ENCODE measurements at regions not wholly inside any gene's neighbourhood (a gene's known extent, or its start where the extent isn't known, plus 50 kb on each side); places are given as distances from the start of the nearest gene placed in this dataset.

DNA sequence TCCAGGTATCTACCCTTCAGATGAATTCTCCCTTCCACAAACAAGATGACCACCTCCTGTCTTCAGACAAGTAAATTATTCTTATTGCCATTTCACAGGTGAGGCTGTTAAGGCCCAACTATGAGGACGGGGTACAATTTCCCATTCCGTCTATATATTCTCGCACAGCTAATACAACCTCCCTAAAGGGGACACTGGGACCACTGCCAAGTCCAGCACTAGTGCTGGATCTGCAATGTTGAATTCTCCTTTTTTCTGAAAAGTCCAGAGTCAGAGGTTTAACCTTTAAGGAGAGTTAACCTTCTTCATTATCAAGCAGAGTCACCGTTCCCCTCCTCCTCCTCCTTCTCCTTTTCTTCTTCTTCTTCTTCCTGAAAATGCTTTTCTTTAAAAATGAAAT lies 130.4 kb upstream of the PARP11 start:
- Histone ChIP-seq H3K36me3 (ENCODE audit: control insufficient read depth in 2 of 2, insufficient read depth in 1 of 2, low read length in 2 of 2) (no peaks in the 10 kb centered on the region), H3K9me3 (ENCODE audit: control insufficient read depth, insufficient read depth, low read depth, low read length) (no peaks in the 10 kb centered on the region), H3K4me3 (ENCODE audit: low read depth, low read length) (no peak overlapping the region), H3K4me1 (ENCODE audit: control insufficient read depth, insufficient read depth, low read length) (no peaks in the 10 kb centered on the region), H3K27ac (ENCODE audit: extremely low read depth, low read depth, low read length) (no peak overlapping the region)
- ChIA-PET CTCF (interaction anchor here (1.3 to 1.8 kb wide), 3 partner anchors 10 to 273 kb away, joined by 5 read pairs; no protein-coding TSS in a partner anchor), POLR2A (no interaction called here)
- TF ChIP-seq ZNF426 (tag by site-specific recombination; IDR thresholded peaks at IDR 0.05) (no peak), ZBTB7A (tag by site-specific recombination; IDR thresholded peaks at IDR 0.05; ENCODE audit: low read depth) (no peak), HOXC10 (CRISPR knock-in tag; IDR thresholded peaks at IDR 0.05) (no peak), ZNF776 (tag by site-specific recombination; IDR thresholded peaks at IDR 0.05; ENCODE audit: borderline replicate concordance) (no peak), ZNF529 (tag by site-specific recombination; IDR thresholded peaks at IDR 0.05; ENCODE audit: insufficient replicate concordance) (no peak)
- TF ChIP-seq, protein P1, sequence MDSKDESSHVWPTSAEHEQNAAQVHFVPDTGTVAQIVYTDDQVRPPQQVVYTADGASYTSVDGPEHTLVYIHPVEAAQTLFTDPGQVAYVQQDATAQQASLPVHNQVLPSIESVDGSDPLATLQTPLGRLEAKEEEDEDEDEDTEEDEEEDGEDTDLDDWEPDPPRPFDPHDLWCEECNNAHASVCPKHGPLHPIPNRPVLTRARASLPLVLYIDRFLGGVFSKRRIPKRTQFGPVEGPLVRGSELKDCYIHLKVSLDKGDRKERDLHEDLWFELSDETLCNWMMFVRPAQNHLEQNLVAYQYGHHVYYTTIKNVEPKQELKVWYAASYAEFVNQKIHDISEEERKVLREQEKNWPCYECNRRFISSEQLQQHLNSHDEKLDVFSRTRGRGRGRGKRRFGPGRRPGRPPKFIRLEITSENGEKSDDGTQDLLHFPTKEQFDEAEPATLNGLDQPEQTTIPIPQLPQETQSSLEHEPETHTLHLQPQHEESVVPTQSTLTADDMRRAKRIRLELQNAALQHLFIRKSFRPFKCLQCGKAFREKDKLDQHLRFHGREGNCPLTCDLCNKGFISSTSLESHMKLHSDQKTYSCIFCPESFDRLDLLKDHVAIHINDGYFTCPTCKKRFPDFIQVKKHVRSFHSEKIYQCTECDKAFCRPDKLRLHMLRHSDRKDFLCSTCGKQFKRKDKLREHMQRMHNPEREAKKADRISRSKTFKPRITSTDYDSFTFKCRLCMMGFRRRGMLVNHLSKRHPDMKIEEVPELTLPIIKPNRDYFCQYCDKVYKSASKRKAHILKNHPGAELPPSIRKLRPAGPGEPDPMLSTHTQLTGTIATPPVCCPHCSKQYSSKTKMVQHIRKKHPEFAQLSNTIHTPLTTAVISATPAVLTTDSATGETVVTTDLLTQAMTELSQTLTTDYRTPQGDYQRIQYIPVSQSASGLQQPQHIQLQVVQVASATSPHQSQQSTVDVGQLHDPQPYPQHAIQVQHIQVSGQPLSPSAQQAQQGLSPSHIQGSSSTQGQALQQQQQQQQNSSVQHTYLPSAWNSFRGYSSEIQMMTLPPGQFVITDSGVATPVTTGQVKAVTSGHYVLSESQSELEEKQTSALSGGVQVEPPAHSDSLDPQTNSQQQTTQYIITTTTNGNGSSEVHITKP (tag by site-specific recombination; IDR thresholded peaks at IDR 0.05) = no peak
- TF ChIP-seq, protein P2, sequence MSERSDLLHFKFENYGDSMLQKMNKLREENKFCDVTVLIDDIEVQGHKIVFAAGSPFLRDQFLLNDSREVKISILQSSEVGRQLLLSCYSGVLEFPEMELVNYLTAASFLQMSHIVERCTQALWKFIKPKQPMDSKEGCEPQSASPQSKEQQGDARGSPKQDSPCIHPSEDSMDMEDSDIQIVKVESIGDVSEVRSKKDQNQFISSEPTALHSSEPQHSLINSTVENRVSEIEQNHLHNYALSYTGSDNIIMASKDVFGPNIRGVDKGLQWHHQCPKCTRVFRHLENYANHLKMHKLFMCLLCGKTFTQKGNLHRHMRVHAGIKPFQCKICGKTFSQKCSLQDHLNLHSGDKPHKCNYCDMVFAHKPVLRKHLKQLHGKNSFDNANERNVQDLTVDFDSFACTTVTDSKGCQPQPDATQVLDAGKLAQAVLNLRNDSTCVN (tag by site-specific recombination; optimal IDR thresholded peaks at IDR 0.05) = no peak

DNA sequence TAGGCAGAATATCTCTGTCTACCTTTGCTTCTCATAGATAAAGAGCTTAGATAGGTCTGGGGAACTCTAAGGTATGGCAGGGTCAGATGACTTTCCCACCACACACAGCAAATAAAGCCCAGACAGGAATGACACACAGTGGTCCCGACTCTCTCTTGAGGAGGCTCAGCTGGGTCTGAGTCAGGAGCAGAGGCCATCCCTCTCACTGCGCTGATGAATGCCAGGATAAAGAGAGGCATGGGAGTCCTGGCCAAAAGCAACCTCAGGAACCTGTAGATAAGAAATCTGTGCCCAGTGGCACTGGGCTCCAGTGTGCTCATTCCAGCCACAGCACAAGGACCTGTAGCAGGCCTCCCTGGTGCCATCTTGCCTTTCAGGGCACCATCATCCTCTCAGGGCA lies 129.4 kb upstream of the PARP11 start:
- Histone ChIP-seq H3K27ac (ENCODE audit: extremely low read depth, low read depth, low read length) (no peak overlapping the region), H3K4me1 (ENCODE audit: control insufficient read depth, insufficient read depth, low read length) (no peaks in the 10 kb centered on the region), H3K4me3 (ENCODE audit: low read depth, low read length) (no peak overlapping the region), H3K36me3 (ENCODE audit: control insufficient read depth in 2 of 2, insufficient read depth in 1 of 2, low read length in 2 of 2) (no peaks in the 10 kb centered on the region), H3K9me3 (ENCODE audit: control insufficient read depth, insufficient read depth, low read depth, low read length) (no peaks in the 10 kb centered on the region)
- ChIA-PET CTCF (interaction anchor here (1.0 to 1.8 kb wide), 4 partner anchors 9 to 274 kb away, joined by 3 to 5 read pairs (median 5); no protein-coding TSS in a partner anchor), POLR2A (no interaction called here)
- TF ChIP-seq, protein P3, sequence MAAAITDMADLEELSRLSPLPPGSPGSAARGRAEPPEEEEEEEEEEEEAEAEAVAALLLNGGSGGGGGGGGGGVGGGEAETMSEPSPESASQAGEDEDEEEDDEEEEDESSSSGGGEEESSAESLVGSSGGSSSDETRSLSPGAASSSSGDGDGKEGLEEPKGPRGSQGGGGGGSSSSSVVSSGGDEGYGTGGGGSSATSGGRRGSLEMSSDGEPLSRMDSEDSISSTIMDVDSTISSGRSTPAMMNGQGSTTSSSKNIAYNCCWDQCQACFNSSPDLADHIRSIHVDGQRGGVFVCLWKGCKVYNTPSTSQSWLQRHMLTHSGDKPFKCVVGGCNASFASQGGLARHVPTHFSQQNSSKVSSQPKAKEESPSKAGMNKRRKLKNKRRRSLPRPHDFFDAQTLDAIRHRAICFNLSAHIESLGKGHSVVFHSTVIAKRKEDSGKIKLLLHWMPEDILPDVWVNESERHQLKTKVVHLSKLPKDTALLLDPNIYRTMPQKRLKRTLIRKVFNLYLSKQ (tag by site-specific recombination; IDR thresholded peaks at IDR 0.05; ENCODE audit: borderline replicate concordance) = no peak
- no peak for TF ChIP-seq ZNF658 (tag by site-specific recombination; IDR thresholded peaks at IDR 0.05)
- no peak for TF ChIP-seq REPIN1 (tag by site-specific recombination; IDR thresholded peaks at IDR 0.05; ENCODE audit: low read depth)
- TF ChIP-seq ZNF555 (tag by site-specific recombination; conservative IDR thresholded peaks at IDR 0.05) = no peak
- TF ChIP-seq ZNF707 (tag by site-specific recombination; IDR thresholded peaks at IDR 0.05) = no peak
- no peak for TF ChIP-seq ZEB2 (tag by site-specific recombination; IDR thresholded peaks at IDR 0.05)
- TF ChIP-seq ZNF311 (tag by site-specific recombination; IDR thresholded peaks at IDR 0.05; ENCODE audit: borderline replicate concordance) = no peak
- no peak for TF ChIP-seq PRDM1 (tag by site-specific recombination; IDR thresholded peaks at IDR 0.05)
- TF ChIP-seq KLF10 (tag by site-specific recombination; IDR thresholded peaks at IDR 0.05) = no peak
- TF ChIP-seq, protein P4, sequence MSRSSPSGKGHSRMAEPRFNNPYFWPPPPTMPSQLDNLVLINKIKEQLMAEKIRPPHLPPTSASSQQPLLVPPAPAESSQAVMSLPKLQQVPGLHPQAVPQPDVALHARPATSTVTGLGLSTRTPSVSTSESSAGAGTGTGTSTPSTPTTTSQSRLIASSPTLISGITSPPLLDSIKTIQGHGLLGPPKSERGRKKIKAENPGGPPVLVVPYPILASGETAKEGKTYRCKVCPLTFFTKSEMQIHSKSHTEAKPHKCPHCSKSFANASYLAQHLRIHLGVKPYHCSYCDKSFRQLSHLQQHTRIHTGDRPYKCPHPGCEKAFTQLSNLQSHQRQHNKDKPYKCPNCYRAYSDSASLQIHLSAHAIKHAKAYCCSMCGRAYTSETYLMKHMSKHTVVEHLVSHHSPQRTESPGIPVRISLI (tag by site-specific recombination; IDR thresholded peaks at IDR 0.05) = no peak
- TF ChIP-seq, protein P5, sequence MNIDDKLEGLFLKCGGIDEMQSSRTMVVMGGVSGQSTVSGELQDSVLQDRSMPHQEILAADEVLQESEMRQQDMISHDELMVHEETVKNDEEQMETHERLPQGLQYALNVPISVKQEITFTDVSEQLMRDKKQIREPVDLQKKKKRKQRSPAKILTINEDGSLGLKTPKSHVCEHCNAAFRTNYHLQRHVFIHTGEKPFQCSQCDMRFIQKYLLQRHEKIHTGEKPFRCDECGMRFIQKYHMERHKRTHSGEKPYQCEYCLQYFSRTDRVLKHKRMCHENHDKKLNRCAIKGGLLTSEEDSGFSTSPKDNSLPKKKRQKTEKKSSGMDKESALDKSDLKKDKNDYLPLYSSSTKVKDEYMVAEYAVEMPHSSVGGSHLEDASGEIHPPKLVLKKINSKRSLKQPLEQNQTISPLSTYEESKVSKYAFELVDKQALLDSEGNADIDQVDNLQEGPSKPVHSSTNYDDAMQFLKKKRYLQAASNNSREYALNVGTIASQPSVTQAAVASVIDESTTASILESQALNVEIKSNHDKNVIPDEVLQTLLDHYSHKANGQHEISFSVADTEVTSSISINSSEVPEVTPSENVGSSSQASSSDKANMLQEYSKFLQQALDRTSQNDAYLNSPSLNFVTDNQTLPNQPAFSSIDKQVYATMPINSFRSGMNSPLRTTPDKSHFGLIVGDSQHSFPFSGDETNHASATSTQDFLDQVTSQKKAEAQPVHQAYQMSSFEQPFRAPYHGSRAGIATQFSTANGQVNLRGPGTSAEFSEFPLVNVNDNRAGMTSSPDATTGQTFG (tag by site-specific recombination; IDR thresholded peaks at IDR 0.05; ENCODE audit: borderline replicate concordance) = no peak
- TF ChIP-seq ZNF366 (tag by site-specific recombination; conservative IDR thresholded peaks at IDR 0.05) = no peak
- TF ChIP-seq ZBTB17 (tag by site-specific recombination; IDR thresholded peaks at IDR 0.05) = no peak
- no peak for TF ChIP-seq OSR2 (tag by site-specific recombination; IDR thresholded peaks at IDR 0.05)
- no peak for TF ChIP-seq ZNF341 (tag by site-specific recombination; IDR thresholded peaks at IDR 0.05; ENCODE audit: low read depth)
- no peak for TF ChIP-seq ZFP37 (tag by site-specific recombination; IDR thresholded peaks at IDR 0.05)
- TF ChIP-seq, protein P6, sequence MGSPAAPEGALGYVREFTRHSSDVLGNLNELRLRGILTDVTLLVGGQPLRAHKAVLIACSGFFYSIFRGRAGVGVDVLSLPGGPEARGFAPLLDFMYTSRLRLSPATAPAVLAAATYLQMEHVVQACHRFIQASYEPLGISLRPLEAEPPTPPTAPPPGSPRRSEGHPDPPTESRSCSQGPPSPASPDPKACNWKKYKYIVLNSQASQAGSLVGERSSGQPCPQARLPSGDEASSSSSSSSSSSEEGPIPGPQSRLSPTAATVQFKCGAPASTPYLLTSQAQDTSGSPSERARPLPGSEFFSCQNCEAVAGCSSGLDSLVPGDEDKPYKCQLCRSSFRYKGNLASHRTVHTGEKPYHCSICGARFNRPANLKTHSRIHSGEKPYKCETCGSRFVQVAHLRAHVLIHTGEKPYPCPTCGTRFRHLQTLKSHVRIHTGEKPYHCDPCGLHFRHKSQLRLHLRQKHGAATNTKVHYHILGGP (tag by site-specific recombination; IDR thresholded peaks at IDR 0.05) = no peak
- TF ChIP-seq ZNF223 (tag by site-specific recombination; IDR thresholded peaks at IDR 0.05) = no peak
